ENCODE measurements at regions not wholly inside any gene's neighbourhood (a gene's known extent, or its start where the extent isn't known, plus 50 kb on each side); places are given as distances from the start of the nearest gene placed in this dataset.

- DNase-seq (ENCODE audit: low read depth in 2 of 2): no peak
- no peak overlapping the region for H3K4me3 ChIP-seq (replicated peaks in 1 of 2; ENCODE audit: low read depth in 2 of 2, low read length in 2 of 2)
- no peak for TF ChIP-seq CTCF (IDR thresholded peaks at IDR 0.05; ENCODE audit: low read depth, low read length)
Observed at GRCh38 chr7:25517906-25518305, 289.6 kb upstream of the NPVF start.

GRCh38 chr7:25520017-25520416 lies 291.7 kb upstream of the NPVF start:
- no peak overlapping the region for H3K4me3 ChIP-seq (replicated peaks in 1 of 2; ENCODE audit: low read depth in 2 of 2, low read length in 2 of 2)
- TF ChIP-seq CTCF (IDR thresholded peaks at IDR 0.05; ENCODE audit: low read depth, low read length): no peak
- DNase-seq (ENCODE audit: low read depth in 2 of 2): no peak

- no peak for DNase-seq (ENCODE audit: low read depth in 2 of 2)
- H3K4me3 ChIP-seq (replicated peaks in 1 of 2; ENCODE audit: low read depth in 2 of 2, low read length in 2 of 2): no peak overlapping the region
Observed at GRCh38 chr7:25520516-25520915, 292.2 kb upstream of the NPVF start.

GRCh38 chr7:25521236-25521635 lies 292.9 kb upstream of the NPVF start:
- DNase-seq (ENCODE audit: low read depth in 2 of 2): no peak
- H3K4me3 ChIP-seq (replicated peaks in 1 of 2; ENCODE audit: low read depth in 2 of 2, low read length in 2 of 2): no peak overlapping the region
- no peak for TF ChIP-seq CTCF (IDR thresholded peaks at IDR 0.05; ENCODE audit: low read depth, low read length)

More at GRCh38 chr7:25520516-25520915, 292.2 kb upstream of the NPVF start:
- no peak for TF ChIP-seq CTCF (IDR thresholded peaks at IDR 0.05; ENCODE audit: low read depth, low read length)

- no peak for DNase-seq (ENCODE audit: low read depth in 2 of 2)
- no peak for TF ChIP-seq CTCF (IDR thresholded peaks at IDR 0.05; ENCODE audit: low read depth, low read length)
- no peak overlapping the region for H3K4me3 ChIP-seq (replicated peaks in 1 of 2; ENCODE audit: low read depth in 2 of 2, low read length in 2 of 2)
Observed at GRCh38 chr7:25522727-25523126, 294.4 kb upstream of the NPVF start.

GRCh38 chr7:25527665-25528170 lies 299.4 kb upstream of the NPVF start:
- no peak for DNase-seq (ENCODE audit: low read depth in 2 of 2)
- no peak for TF ChIP-seq CTCF (IDR thresholded peaks at IDR 0.05; ENCODE audit: low read depth, low read length)

GRCh38 chr7:25529320-25529719 lies 301.0 kb upstream of the NPVF start:
- H3K4me3 ChIP-seq (replicated peaks in 1 of 2; ENCODE audit: low read depth in 2 of 2, low read length in 2 of 2): no peak overlapping the region
- no peak for DNase-seq (ENCODE audit: low read depth in 2 of 2)
- TF ChIP-seq CTCF (IDR thresholded peaks at IDR 0.05; ENCODE audit: low read depth, low read length): no peak

More at GRCh38 chr7:25527665-25528170, 299.4 kb upstream of the NPVF start:
- H3K4me3 ChIP-seq (replicated peaks in 1 of 2; ENCODE audit: low read depth in 2 of 2, low read length in 2 of 2): no peak overlapping the region
